HepG2 (cell line): ENCODE measurements at regions not wholly inside any gene's neighbourhood (a gene's known extent, or its start where the extent isn't known, plus 50 kb on each side); places are given as distances from the start of the nearest gene placed in this dataset.

Source experiments
- ATAC-seq: fragments of 200-7000 bp; cut with Tn5 transposase; 3 replicates; pipeline ENCODE4 v1.9.1; 2020; ENCODE audit warnings: mild to moderate bottlenecking, moderate library complexity
- BruUV-seq: library from RNA; stranded (reverse); fragments of 400-500 nt; replicated peaks from 2 replicates; lab custom pipeline; 2021; lab: Mats Ljungman, UMichigan
- CTCF ChIA-PET: fragments of 300-600 bp; formaldehyde crosslinking; extraction: SDS; loops from one replicate; lab custom pipeline; 2021; ENCODE audit warnings: low total read pairs, inconsistent platforms, low intra/inter-chr PET ratio; lab: Yijun Ruan, JAX
- POLR2A ChIA-PET: fragments of 350-600 bp; sonication (Branson Sonifier 250); formaldehyde crosslinking; loops from one replicate; lab custom pipeline; 2020; ENCODE audit warnings: antibody characterized with exemption, inconsistent platforms; lab: Yijun Ruan, JAX
- DNase-seq: peaks from one replicate; pipeline ENCODE4 v3.0.0-alpha.2; 2015; ENCODE audit warnings: low spot score
- FAIRE-seq: peaks from 3 replicates; lab custom pipeline; 2011; peaks lifted over from hg19 to GRCh38; lab: Jason Lieb, UNC
- H2AFZ ChIP-seq: one replicate; pipeline ENCODE4 v1.6.1; 2011; ENCODE audit warnings: low read length, inconsistent platforms
- H3K27ac ChIP-seq: fragments of 300-600 bp; 3 replicates; pipeline ENCODE4 v1.8.0; 2011; ENCODE audit warnings: mixed run types, mild to moderate bottlenecking, mixed read lengths, low read length, inconsistent platforms; ENCODE audit not compliant: insufficient read depth; ENCODE audit errors: extremely low read length
- H3K27me3 ChIP-seq, 2 experiments: fragments of 200-600 bp in 1 of 2; 2 replicates in 1 of 2; 3 replicates in 1 of 2; pipeline versions ENCODE4 v1.6.0 to v1.8.0; 2011; ENCODE audit warnings: low read length in 2 of 2, mild to moderate bottlenecking in 2 of 2, moderate library complexity in 2 of 2, inconsistent platforms in 1 of 2; ENCODE audit not compliant: insufficient read depth in 2 of 2, control insufficient read depth in 1 of 2
- H3K36me3 ChIP-seq, 2 experiments: fragments of 200-600 bp in 1 of 2; replicated peaks in 1 of 2; 2 replicates in 1 of 2; 3 replicates in 1 of 2; pipeline versions ENCODE4 v1.5.1 to v1.8.0; 2011; ENCODE audit warnings: low read length in 2 of 2, inconsistent platforms in 1 of 2; ENCODE audit not compliant: insufficient read depth in 2 of 2, control insufficient read depth in 1 of 2
- H3K4me1 ChIP-seq: 2 replicates; pipeline ENCODE4 v1.5.1; 2012; ENCODE audit warnings: low read length, inconsistent platforms; ENCODE audit not compliant: insufficient read depth
- H3K4me2 ChIP-seq: 2 replicates; pipeline ENCODE4 v1.6.0; 2011; ENCODE audit warnings: low read depth, low read length, inconsistent platforms
- H3K4me3 ChIP-seq, 3 experiments: fragments of 200-600 bp in 1 of 3; sonication (generic), shearing (Covaris generic) in 1 of 3; replicated peaks in 1 of 3; 2 replicates each; pipeline ENCODE4 v1.5.1; 2011 to 2016; ENCODE audit warnings: low read length in 3 of 3, inconsistent platforms in 2 of 3, low read depth in 2 of 3, mild to moderate bottlenecking in 2 of 3, control low read depth in 1 of 3, mixed read lengths in 1 of 3; ENCODE audit not compliant: insufficient read depth in 1 of 3
- H3K79me2 ChIP-seq: one replicate; pipeline ENCODE4 v1.6.1; 2011; ENCODE audit warnings: low read length, inconsistent platforms; ENCODE audit not compliant: insufficient read depth
- H3K9ac ChIP-seq: 2 replicates; pipeline ENCODE4 v1.6.0; 2011; ENCODE audit warnings: mild to moderate bottlenecking, low read depth, low read length, inconsistent platforms; ENCODE audit not compliant: insufficient read depth
- H3K9me3 ChIP-seq: 2 replicates; pipeline ENCODE4 v1.5.1; 2012; ENCODE audit warnings: mild to moderate bottlenecking, low read length
- H4K20me1 ChIP-seq: 2 replicates; pipeline ENCODE4 v1.6.0; 2011; ENCODE audit warnings: inconsistent platforms, mild to moderate bottlenecking, low read length, moderate library complexity; ENCODE audit not compliant: insufficient read depth
- ARHGAP35 ChIP-seq: sonication (generic); formaldehyde crosslinking; IDR thresholded peaks from 2 replicates; pipeline ENCODE4 v1.9.0; 2022; ENCODE audit warnings: mild to moderate bottlenecking, inconsistent platforms, moderate library complexity, missing genetic modification reagents, borderline replicate concordance
- ARNTL ChIP-seq: sonication (generic); formaldehyde crosslinking; IDR thresholded peaks from 2 replicates; pipeline ENCODE4 v1.4.0; 2020; ENCODE audit warnings: mild to moderate bottlenecking, missing genetic modification reagents
- CBX5 ChIP-seq: sonication (generic); formaldehyde crosslinking; IDR thresholded peaks from 2 replicates; pipeline ENCODE4 v1.4.0; 2020; ENCODE audit warnings: missing genetic modification reagents, borderline replicate concordance
- CREM ChIP-seq, 2 experiments: sonication (generic) in 1 of 2; formaldehyde crosslinking in 1 of 2; IDR thresholded peaks; 2 replicates each; pipeline versions ENCODE4 v1.4.0 to v1.6.1; 2016 to 2020; ENCODE audit warnings: antibody characterized with exemption in 1 of 2, mild to moderate bottlenecking in 1 of 2, missing genetic modification reagents in 1 of 2
- ETS1 ChIP-seq: sonication (generic); formaldehyde crosslinking; IDR thresholded peaks from 2 replicates; pipeline ENCODE4 v1.4.0; 2020; ENCODE audit warnings: missing genetic modification reagents
- FIP1L1 ChIP-seq: fragments of 200-400 bp; formaldehyde crosslinking; IDR thresholded peaks from 2 replicates; pipeline ENCODE4 v1.6.1; 2018; ENCODE audit warnings: low read depth, mild to moderate bottlenecking, low read length, moderate library complexity, borderline replicate concordance; ENCODE audit not compliant: insufficient read depth
- HDAC2 ChIP-seq: sonication (generic); formaldehyde crosslinking; IDR thresholded peaks from 2 replicates; pipeline ENCODE4 v1.4.0; 2020; ENCODE audit warnings: missing genetic modification reagents
- KMT2A ChIP-seq: sonication (generic); formaldehyde crosslinking; IDR thresholded peaks from 2 replicates; pipeline ENCODE4 v1.4.0; 2020; ENCODE audit warnings: missing genetic modification reagents
- RAD51 ChIP-seq: fragments of 450-650 bp; IDR thresholded peaks from 2 replicates; pipeline ENCODE4 v1.6.1; 2016; ENCODE audit warnings: borderline replicate concordance
- ZBTB38 ChIP-seq: sonication (generic); formaldehyde crosslinking; IDR thresholded peaks from 2 replicates; pipeline ENCODE4 v1.5.1; 2020; ENCODE audit warnings: mild to moderate bottlenecking, missing genetic modification reagents
- ZNF234 ChIP-seq: sonication (generic); formaldehyde crosslinking; conservative IDR thresholded peaks from 2 replicates; pipeline ENCODE4 v1.5.1; 2020; ENCODE audit warnings: mild to moderate bottlenecking, missing genetic modification reagents
- ZNF251 ChIP-seq: sonication (generic); formaldehyde crosslinking; IDR thresholded peaks from 2 replicates; pipeline ENCODE4 v1.9.0; 2021; ENCODE audit warnings: mild to moderate bottlenecking, missing genetic modification reagents
- ZNF292 ChIP-seq: sonication (generic); formaldehyde crosslinking; IDR thresholded peaks from 2 replicates; pipeline ENCODE4 v1.8.1; 2022; ENCODE audit warnings: mild to moderate bottlenecking, low read depth, missing genetic modification reagents, borderline replicate concordance
- WGBS: methylation state at CpG from one replicate; pipeline ENCODE4 v1.1.6; 2017; ENCODE audit warnings: low lambda C conversion rate; 5-methylcytosine and 5-hydroxymethylcytosine counted together
- in situ Hi-C: cut with HindIII; loops from 2 replicates; pipeline ENCODE4 v1.10.0; 2017; ENCODE audit warnings: low pct_unique_long_range_greater_than_20kb; ENCODE audit not compliant: extremely low pct_ligation_motif_present
- intact Hi-C: fragments of 100-400 bp; cut with micrococcal nuclease; formaldehyde crosslinking; loops from one replicate; pipeline ENCODE4 v1.10.0; 2022; ENCODE audit not compliant: unreplicated experiment
- TF ChIP-seq, protein P1 (sequence below): IDR thresholded peaks from 2 replicates; pipeline ENCODE4 v1.4.0; 2020; ENCODE audit warnings: mild to moderate bottlenecking, missing genetic modification reagents
- TF ChIP-seq, protein P2 (sequence below): sonication (generic); formaldehyde crosslinking; conservative IDR thresholded peaks from 2 replicates; pipeline ENCODE4 v1.4.0; 2020; ENCODE audit warnings: missing genetic modification reagents
- TF ChIP-seq, protein P3 (sequence below): sonication (generic); formaldehyde crosslinking; IDR thresholded peaks from 2 replicates; pipeline ENCODE4 v1.4.0; 2020; ENCODE audit warnings: missing genetic modification reagents

- TF ChIP-seq, protein P1, sequence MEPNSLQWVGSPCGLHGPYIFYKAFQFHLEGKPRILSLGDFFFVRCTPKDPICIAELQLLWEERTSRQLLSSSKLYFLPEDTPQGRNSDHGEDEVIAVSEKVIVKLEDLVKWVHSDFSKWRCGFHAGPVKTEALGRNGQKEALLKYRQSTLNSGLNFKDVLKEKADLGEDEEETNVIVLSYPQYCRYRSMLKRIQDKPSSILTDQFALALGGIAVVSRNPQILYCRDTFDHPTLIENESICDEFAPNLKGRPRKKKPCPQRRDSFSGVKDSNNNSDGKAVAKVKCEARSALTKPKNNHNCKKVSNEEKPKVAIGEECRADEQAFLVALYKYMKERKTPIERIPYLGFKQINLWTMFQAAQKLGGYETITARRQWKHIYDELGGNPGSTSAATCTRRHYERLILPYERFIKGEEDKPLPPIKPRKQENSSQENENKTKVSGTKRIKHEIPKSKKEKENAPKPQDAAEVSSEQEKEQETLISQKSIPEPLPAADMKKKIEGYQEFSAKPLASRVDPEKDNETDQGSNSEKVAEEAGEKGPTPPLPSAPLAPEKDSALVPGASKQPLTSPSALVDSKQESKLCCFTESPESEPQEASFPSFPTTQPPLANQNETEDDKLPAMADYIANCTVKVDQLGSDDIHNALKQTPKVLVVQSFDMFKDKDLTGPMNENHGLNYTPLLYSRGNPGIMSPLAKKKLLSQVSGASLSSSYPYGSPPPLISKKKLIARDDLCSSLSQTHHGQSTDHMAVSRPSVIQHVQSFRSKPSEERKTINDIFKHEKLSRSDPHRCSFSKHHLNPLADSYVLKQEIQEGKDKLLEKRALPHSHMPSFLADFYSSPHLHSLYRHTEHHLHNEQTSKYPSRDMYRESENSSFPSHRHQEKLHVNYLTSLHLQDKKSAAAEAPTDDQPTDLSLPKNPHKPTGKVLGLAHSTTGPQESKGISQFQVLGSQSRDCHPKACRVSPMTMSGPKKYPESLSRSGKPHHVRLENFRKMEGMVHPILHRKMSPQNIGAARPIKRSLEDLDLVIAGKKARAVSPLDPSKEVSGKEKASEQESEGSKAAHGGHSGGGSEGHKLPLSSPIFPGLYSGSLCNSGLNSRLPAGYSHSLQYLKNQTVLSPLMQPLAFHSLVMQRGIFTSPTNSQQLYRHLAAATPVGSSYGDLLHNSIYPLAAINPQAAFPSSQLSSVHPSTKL, result no peak
- TF ChIP-seq ARNTL (CRISPR knock-in tag), result no peak
- no peak for TF ChIP-seq ZNF251
- no peak for TF ChIP-seq ETS1 (CRISPR knock-in tag)
- TF ChIP-seq, protein P2, sequence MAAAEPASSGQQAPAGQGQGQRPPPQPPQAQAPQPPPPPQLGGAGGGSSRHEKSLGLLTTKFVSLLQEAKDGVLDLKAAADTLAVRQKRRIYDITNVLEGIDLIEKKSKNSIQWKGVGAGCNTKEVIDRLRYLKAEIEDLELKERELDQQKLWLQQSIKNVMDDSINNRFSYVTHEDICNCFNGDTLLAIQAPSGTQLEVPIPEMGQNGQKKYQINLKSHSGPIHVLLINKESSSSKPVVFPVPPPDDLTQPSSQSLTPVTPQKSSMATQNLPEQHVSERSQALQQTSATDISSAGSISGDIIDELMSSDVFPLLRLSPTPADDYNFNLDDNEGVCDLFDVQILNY, result no peak
- no peak for TF ChIP-seq CREM (IDR thresholded peaks at IDR 0.05)
- no peak for TF ChIP-seq CREM (CRISPR knock-in tag; IDR thresholded peaks at IDR 0.05)
- TF ChIP-seq, all 625 proteins: peak for 0
Measured at GRCh38 chr21:39072468-39072867, 110.8 kb downstream of the PSMG1 start (continued).

GRCh38 chr21:39071623-39072214 lies 111.5 kb downstream of the PSMG1 start:
- H3K27ac ChIP-seq, result peak overlapping the region; percentile 53
- 11% methylated on average over 4 of the region's 4 CpGs for WGBS
- TF ChIP-seq HDAC2, result peak; percentile 53
- TF ChIP-seq KMT2A (CRISPR knock-in tag), result no peak
- no peak for TF ChIP-seq RAD51
- peak; percentile 54; the same call in 1 of the 2 replicates for TF ChIP-seq CBX5 (CRISPR knock-in tag)
- no peak for TF ChIP-seq ZNF234
- no peak for TF ChIP-seq ZBTB38 (CRISPR knock-in tag)
- no peak for TF ChIP-seq FIP1L1
- TF ChIP-seq, protein P3, sequence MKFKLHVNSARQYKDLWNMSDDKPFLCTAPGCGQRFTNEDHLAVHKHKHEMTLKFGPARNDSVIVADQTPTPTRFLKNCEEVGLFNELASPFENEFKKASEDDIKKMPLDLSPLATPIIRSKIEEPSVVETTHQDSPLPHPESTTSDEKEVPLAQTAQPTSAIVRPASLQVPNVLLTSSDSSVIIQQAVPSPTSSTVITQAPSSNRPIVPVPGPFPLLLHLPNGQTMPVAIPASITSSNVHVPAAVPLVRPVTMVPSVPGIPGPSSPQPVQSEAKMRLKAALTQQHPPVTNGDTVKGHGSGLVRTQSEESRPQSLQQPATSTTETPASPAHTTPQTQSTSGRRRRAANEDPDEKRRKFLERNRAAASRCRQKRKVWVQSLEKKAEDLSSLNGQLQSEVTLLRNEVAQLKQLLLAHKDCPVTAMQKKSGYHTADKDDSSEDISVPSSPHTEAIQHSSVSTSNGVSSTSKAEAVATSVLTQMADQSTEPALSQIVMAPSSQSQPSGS (CRISPR knock-in tag), result peak; percentile 35; the same call in 1 of the 2 replicates
- 0 out of 2 replicates have a peak, but pooled peaks have one; percentile 64 for TF ChIP-seq ZNF292
- TF ChIP-seq ARHGAP35 (CRISPR knock-in tag), result no peak

More at GRCh38 chr21:39071623-39072214, 111.5 kb downstream of the PSMG1 start:
- Histone ChIP-seq H3K4me1 (peaks cover 25% of the 10 kb centered on the region), H3K4me3 (no peak overlapping the region), H3K79me2 (no peaks in the 10 kb centered on the region), H3K4me2 (peak overlapping the region; percentile 42), H3K9me3 (no peaks in the 10 kb centered on the region), H4K20me1 (no peaks in the 10 kb centered on the region), H3K9ac (peak overlapping the region; percentile 33; the same call in 1 of the 2 replicates), H3K27me3 (no peaks in the 10 kb centered on the region), H3K36me3 (no peaks in the 10 kb centered on the region), H2AFZ (no peak overlapping the region)
- ChIA-PET POLR2A (interaction anchor here (0.8 to 1.2 kb wide), 5 partner anchors 12 to 247 kb away, joined by 3 to 6 read pairs (median 3); partner anchors contain the start of gene PSMG1), CTCF (no interaction called here)
- in situ Hi-C loops (no loop called here), intact Hi-C loops (no loop called here)
- DNase-seq (peak; percentile 90), FAIRE-seq (peak; percentile 82), ATAC-seq (peak; percentile 87)
- no TSS peak for BruUV-seq
